ENCODE measurements at regions not wholly inside any gene's neighbourhood (a gene's known extent, or its start where the extent isn't known, plus 50 kb on each side); places are given as distances from the start of the nearest gene placed in this dataset.
A peak's percentile ranks its signal among the peaks of the same experiment; 100 is the strongest.
"Not testable (repeated sequence)": the region's sequence is repeated elsewhere in the genome, so short reads cannot be mapped to it uniquely, and the experiment has no call there.

GRCh38 chr17:77556383-77557061 lies 402.0 kb upstream of the TNRC6C start:
- peak in 2 of 8 donors; percentile 14 to 24 for ATAC-seq
- H3K27me3 ChIP-seq = peaks cover 0 to 13% (median 0%) of the 10 kb centered on the region in 7 donors
- no peaks in the 10 kb centered on the region for H3K9me3 ChIP-seq
- no peak for DNase-seq
- no peaks in the 10 kb centered on the region for H3K36me3 ChIP-seq
- intact Hi-C loops (cut with DNase I) = no loop called here
- WGBS, 2 donors = 54 to 63% methylated on average over 14 of the region's 14 CpGs
- TF ChIP-seq, protein P1, sequence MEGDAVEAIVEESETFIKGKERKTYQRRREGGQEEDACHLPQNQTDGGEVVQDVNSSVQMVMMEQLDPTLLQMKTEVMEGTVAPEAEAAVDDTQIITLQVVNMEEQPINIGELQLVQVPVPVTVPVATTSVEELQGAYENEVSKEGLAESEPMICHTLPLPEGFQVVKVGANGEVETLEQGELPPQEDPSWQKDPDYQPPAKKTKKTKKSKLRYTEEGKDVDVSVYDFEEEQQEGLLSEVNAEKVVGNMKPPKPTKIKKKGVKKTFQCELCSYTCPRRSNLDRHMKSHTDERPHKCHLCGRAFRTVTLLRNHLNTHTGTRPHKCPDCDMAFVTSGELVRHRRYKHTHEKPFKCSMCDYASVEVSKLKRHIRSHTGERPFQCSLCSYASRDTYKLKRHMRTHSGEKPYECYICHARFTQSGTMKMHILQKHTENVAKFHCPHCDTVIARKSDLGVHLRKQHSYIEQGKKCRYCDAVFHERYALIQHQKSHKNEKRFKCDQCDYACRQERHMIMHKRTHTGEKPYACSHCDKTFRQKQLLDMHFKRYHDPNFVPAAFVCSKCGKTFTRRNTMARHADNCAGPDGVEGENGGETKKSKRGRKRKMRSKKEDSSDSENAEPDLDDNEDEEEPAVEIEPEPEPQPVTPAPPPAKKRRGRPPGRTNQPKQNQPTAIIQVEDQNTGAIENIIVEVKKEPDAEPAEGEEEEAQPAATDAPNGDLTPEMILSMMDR (IDR thresholded peaks at IDR 0.05) = no peak
- H3K4me3 ChIP-seq = no peak overlapping the region
- no peak overlapping the region for H3K27ac ChIP-seq
- peaks cover 0 to 16% (median 6%) of the 10 kb centered on the region in 9 donors for H3K4me1 ChIP-seq

DNA sequence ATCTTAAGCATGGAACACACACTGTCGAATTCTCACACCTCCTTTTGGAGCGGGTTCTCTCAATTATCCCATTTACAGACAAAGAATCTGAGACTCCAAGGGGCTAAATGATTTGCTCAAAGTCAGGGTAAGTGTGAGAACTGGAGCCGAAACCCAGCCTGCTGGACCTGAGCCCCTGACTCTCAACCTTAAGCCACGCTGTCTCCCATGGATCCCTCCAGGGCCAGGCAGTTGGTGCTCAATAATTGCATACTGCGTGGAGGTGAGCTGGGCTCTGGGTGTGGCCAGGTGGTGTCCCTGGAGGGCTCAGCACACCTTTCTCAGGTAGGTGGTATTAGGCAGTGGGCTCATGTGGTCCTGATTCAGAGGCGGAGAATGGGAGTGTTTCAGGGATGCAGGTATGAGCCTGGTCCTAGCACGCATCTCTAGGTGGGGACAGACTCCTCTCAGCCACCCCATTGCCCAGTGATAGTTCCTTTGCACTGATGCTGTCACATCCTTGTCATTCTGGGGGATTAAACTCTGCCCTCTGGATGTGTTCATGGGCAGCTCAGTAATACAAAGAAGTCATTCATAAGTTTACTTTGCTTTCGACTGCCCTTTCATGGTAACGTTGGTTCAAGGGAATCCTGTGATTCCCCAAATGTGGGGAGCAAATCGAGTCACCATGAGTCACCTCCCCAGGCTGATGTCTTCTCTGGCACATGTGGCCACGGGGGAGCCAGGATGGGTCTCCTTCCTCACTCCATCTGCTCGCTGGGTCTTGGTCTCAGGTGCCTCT lies 399.5 kb upstream of the TNRC6C start:
- Histone ChIP-seq H3K27me3 (peaks cover 0 to 13% (median 0%) of the 10 kb centered on the region in 7 donors), H3K36me3 (no peaks in the 10 kb centered on the region), H3K4me3 (no peak overlapping the region), H3K4me1 (peaks cover 0 to 16% (median 6%) of the 10 kb centered on the region in 9 donors), H3K9me3 (peaks cover 0 to 5% (median 0%) of the 10 kb centered on the region in 11 donors), H3K27ac (no peak overlapping the region)
- DNase-seq (no peak), ATAC-seq (no peak)
- TF ChIP-seq, protein P1 (IDR thresholded peaks at IDR 0.05) = no peak
- intact Hi-C loops (cut with DNase I) = no loop called here
- WGBS, 2 donors = 81 to 89% methylated on average over 12 of the region's 12 CpGs

DNA sequence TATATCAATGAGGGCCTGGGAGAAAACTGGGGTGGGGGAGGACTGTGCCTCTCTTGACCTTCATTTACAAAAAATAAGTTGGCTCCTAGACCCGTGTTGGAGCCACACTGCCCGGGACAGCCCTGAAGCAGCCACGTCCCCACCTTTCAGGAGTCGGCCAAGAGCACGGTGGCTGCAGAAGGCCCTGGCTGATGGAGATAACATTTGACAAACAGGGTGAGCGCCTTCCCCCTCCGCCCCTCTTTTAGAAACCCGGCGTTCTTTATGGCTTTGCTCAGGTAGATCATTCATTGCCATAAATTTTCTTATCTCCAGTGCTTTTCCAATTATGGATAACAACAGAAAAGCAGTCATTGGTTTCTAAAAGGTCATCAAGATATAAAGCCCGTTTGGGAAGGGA lies 398.1 kb upstream of the TNRC6C start:
- WGBS, 2 donors = 78 to 86% methylated on average over 10 of the region's 10 CpGs
- Histone ChIP-seq H3K27ac (no peak overlapping the region), H3K9me3 (peaks cover 0 to 5% (median 0%) of the 10 kb centered on the region in 11 donors), H3K36me3 (no peaks in the 10 kb centered on the region), H3K4me1 (peaks cover 0 to 12% (median 5%) of the 10 kb centered on the region in 9 donors), H3K27me3 (peaks cover 0 to 13% (median 0%) of the 10 kb centered on the region in 7 donors), H3K4me3 (no peak overlapping the region)
- ATAC-seq (no peak), DNase-seq (no peak)
- intact Hi-C loops (cut with DNase I) = no loop called here
- TF ChIP-seq, protein P1 (IDR thresholded peaks at IDR 0.05) = no peak

DNA sequence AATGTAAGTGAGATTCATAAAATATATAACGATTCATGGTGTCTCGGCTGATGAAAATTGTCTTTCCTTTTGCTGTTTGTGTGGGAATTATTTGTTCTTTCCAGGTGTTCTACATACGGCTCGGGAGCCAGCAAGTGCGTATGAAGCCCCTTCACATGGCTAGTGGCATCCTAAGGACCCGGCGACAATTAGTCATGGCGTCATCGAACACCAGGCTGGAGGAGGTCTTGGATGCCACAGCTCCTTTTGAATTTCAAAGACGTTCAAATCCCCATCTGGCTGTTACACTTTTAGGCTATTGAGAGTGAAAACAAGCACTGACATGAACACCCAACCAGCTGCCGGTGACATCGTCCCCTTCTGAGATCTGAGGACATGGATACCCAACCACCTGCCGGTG lies 397.7 kb upstream of the TNRC6C start:
- intact Hi-C loops (cut with DNase I) = no loop called here
- peaks cover 0 to 5% (median 0%) of the 10 kb centered on the region in 11 donors for H3K9me3 ChIP-seq
- H3K4me1 ChIP-seq = peaks cover 0 to 7% (median under 1%) of the 10 kb centered on the region in 9 donors
- WGBS, 2 donors = 87 to 88% methylated on average over 13 of the region's 13 CpGs
- ATAC-seq (no peak), DNase-seq (no peak)
- H3K4me3 ChIP-seq = no peak overlapping the region
- H3K27me3 ChIP-seq = peaks cover 0 to 10% (median 0%) of the 10 kb centered on the region in 7 donors
- no peak overlapping the region for H3K27ac ChIP-seq
- no peaks in the 10 kb centered on the region for H3K36me3 ChIP-seq
- TF ChIP-seq, protein P1 (IDR thresholded peaks at IDR 0.05) = no peak

DNA sequence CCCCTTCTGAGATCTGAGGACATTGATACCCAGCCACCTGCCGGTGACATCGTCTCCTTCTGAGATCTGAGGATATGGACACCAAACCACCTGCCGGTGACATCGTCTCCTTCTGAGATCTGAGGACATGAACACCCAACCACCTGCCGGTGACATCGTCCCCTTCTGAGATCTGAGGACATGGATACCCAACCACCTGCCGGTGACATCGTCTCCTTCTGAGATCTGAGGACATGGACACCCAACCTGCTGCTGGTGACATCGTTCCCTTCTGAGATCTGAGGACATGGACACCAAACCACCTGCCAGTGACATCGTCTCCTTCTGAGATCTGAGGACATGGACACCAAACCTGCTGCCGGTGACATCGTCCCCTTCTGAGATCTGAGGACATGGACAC lies 396.1 kb upstream of the TNRC6C start:
- 76 to 95% methylated on average over 9 to 12 of the region's 12 CpGs for WGBS, 2 donors
- intact Hi-C loops (cut with DNase I) = not testable (repeated sequence)

More for the DNA sequence above, 396.1 kb upstream of the TNRC6C start:
- H3K27me3 ChIP-seq, H3K4me1 ChIP-seq, H3K4me3 ChIP-seq, H3K27ac ChIP-seq, H3K9me3 ChIP-seq, ATAC-seq, H3K36me3 ChIP-seq, DNase-seq: not testable (repeated sequence)
